Fibroblast of mammary gland (primary cell): ENCODE measurements at regions not wholly inside any gene's neighbourhood (a gene's known extent, or its start where the extent isn't known, plus 50 kb on each side); places are given as distances from the start of the nearest gene placed in this dataset.
"Not testable (repeated sequence)": the region's sequence is repeated elsewhere in the genome, so short reads cannot be mapped to it uniquely, and the experiment has no call there.

Source experiments
- DNase-seq: peaks from one replicate; pipeline ENCODE4 v3.0.0-alpha.2; 2010; ENCODE audit warnings: low read depth
- H3K4me3 ChIP-seq: 2 replicates; pipeline ENCODE4 v1.5.1; 2011; ENCODE audit warnings: low read depth, mild to moderate bottlenecking, low read length, moderate library complexity; ENCODE audit not compliant: control insufficient read depth
- CTCF ChIP-seq: conservative IDR thresholded peaks from 2 replicates; pipeline ENCODE4 v1.5.1; 2011; ENCODE audit warnings: low read depth, low read length, inconsistent platforms; ENCODE audit not compliant: control insufficient read depth, insufficient read depth

- DNase-seq = no peak
- TF ChIP-seq CTCF = no peak
- H3K4me3 ChIP-seq = no peak overlapping the region
Observed at GRCh38 chr1:187844313-187844712, 1015.6 kb downstream of the PLA2G4A start.

GRCh38 chr1:187847531-187847930 is 1018.8 kb downstream of the PLA2G4A start:
- H3K4me3 ChIP-seq = no peak overlapping the region
- no peak for DNase-seq
- no peak for TF ChIP-seq CTCF

GRCh38 chr1:187848321-187848720 is 1019.6 kb downstream of the PLA2G4A start:
- DNase-seq = no peak
- no peak overlapping the region for H3K4me3 ChIP-seq
- TF ChIP-seq CTCF = no peak

GRCh38 chr1:187850146-187850545 is 1021.4 kb downstream of the PLA2G4A start:
- DNase-seq = not testable (repeated sequence)

GRCh38 chr1:187853505-187853904 is 1024.8 kb downstream of the PLA2G4A start:
- DNase-seq = no peak
- H3K4me3 ChIP-seq = no peak overlapping the region
- no peak for TF ChIP-seq CTCF

More at GRCh38 chr1:187850146-187850545, 1021.4 kb downstream of the PLA2G4A start:
- H3K4me3 ChIP-seq = not testable (repeated sequence)

- no peak overlapping the region for H3K4me3 ChIP-seq
- DNase-seq = no peak
- TF ChIP-seq CTCF = no peak
Observed at GRCh38 chr1:187854457-187854856, 1025.7 kb downstream of the PLA2G4A start.

GRCh38 chr1:187862506-187862905 is 1033.8 kb downstream of the PLA2G4A start:
- no peak for DNase-seq
- TF ChIP-seq CTCF = no peak
- H3K4me3 ChIP-seq = no peak overlapping the region
